Neural cell (in vitro differentiated cells): ENCODE measurements at regions not wholly inside any gene's neighbourhood (a gene's known extent, or its start where the extent isn't known, plus 50 kb on each side); places are given as distances from the start of the nearest gene placed in this dataset.

ENCODE experiments used
- POLR2AphosphoS5 ChIP-seq: IDR thresholded peaks from 2 replicates; pipeline ENCODE4 v1.6.1; 2012
- TF ChIP-seq, protein P1 (sequence below): fragments of 450-650 bp; IDR thresholded peaks from 2 replicates; pipeline ENCODE4 v1.5.1; 2014; ENCODE audit warnings: antibody characterized with exemption, mild to moderate bottlenecking, moderate library complexity; ENCODE audit not compliant: poor library complexity, severe bottlenecking

DNA sequence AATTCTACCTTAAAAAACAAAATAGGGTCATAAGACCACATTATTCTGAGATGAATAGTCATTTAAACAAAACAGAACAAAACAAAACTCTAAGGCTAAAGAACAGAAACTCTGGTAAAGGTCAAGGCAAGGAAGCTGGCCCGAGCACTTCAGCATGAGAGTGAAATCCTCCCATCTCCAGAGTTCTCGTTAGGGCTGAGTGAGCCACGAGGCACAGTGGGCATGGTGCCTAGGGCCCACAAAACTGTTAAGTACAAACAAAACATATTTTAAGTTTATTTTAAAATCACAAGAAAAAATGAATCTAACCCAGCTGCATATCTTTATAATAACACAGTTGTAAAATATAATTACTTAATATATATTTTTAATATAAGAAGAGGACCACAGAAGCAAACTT, 417.8 kb upstream of the GBE1 start:
- TF ChIP-seq, protein P1, sequence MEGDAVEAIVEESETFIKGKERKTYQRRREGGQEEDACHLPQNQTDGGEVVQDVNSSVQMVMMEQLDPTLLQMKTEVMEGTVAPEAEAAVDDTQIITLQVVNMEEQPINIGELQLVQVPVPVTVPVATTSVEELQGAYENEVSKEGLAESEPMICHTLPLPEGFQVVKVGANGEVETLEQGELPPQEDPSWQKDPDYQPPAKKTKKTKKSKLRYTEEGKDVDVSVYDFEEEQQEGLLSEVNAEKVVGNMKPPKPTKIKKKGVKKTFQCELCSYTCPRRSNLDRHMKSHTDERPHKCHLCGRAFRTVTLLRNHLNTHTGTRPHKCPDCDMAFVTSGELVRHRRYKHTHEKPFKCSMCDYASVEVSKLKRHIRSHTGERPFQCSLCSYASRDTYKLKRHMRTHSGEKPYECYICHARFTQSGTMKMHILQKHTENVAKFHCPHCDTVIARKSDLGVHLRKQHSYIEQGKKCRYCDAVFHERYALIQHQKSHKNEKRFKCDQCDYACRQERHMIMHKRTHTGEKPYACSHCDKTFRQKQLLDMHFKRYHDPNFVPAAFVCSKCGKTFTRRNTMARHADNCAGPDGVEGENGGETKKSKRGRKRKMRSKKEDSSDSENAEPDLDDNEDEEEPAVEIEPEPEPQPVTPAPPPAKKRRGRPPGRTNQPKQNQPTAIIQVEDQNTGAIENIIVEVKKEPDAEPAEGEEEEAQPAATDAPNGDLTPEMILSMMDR: no peak
- no peak for TF ChIP-seq POLR2AphosphoS5
